Ascending aorta (tissue), 2 donors: ENCODE measurements at regions not wholly inside any gene's neighbourhood (a gene's known extent, or its start where the extent isn't known, plus 50 kb on each side); places are given as distances from the start of the nearest gene placed in this dataset.
"Not testable (repeated sequence)": the region's sequence is repeated elsewhere in the genome, so short reads cannot be mapped to it uniquely, and the experiment has no call there.

Source experiments
- DNase-seq, 2 donors: peaks; one replicate each; pipeline ENCODE4 v3.0.0-alpha.2; 2019; ENCODE audit warnings: low spot score in 2 of 2
- H3K27ac ChIP-seq, 2 donors: fragments of 200-600 bp; sonication (generic); one replicate each; pipeline ENCODE4 v1.5.1; 2016 to 2017; ENCODE audit warnings: mild to moderate bottlenecking in 1 of 2
- H3K27me3 ChIP-seq: fragments of 200-600 bp; sonication (generic); one replicate; pipeline ENCODE4 v1.5.1; 2017
- H3K36me3 ChIP-seq, 2 donors: fragments of 200-600 bp; sonication (generic); one replicate each; pipeline ENCODE4 v1.5.1; 2016
- H3K4me1 ChIP-seq, 2 donors: fragments of 200-600 bp; sonication (generic); one replicate each; pipeline ENCODE4 v1.5.1; 2016 to 2017; ENCODE audit warnings: mild to moderate bottlenecking in 1 of 2
- H3K4me3 ChIP-seq, 2 donors: fragments of 200-600 bp; sonication (generic); one replicate each; pipeline ENCODE4 v1.5.1; 2016 to 2017; ENCODE audit warnings: mild to moderate bottlenecking in 1 of 2
- H3K9me3 ChIP-seq, 2 donors: fragments of 200-600 bp; sonication (generic); one replicate each; pipeline ENCODE4 v1.5.1; 2016
- intact Hi-C: fragments of 100-400 bp; cut with DNase I; formaldehyde crosslinking; loops from one replicate; pipeline ENCODE4 v1.15.1; 2023
- TF ChIP-seq, protein P1 (sequence below), 3 experiments: fragments of 200-600 bp in 2 of 3; fragments of 450-650 bp in 1 of 3; sonication (generic) in 2 of 3; IDR thresholded peaks; one replicate each; pipeline ENCODE4 v1.5.1; 2016 to 2019; ENCODE audit warnings: antibody characterized with exemption in 3 of 3, mild to moderate bottlenecking in 1 of 3, moderate library complexity in 1 of 3

DNA sequence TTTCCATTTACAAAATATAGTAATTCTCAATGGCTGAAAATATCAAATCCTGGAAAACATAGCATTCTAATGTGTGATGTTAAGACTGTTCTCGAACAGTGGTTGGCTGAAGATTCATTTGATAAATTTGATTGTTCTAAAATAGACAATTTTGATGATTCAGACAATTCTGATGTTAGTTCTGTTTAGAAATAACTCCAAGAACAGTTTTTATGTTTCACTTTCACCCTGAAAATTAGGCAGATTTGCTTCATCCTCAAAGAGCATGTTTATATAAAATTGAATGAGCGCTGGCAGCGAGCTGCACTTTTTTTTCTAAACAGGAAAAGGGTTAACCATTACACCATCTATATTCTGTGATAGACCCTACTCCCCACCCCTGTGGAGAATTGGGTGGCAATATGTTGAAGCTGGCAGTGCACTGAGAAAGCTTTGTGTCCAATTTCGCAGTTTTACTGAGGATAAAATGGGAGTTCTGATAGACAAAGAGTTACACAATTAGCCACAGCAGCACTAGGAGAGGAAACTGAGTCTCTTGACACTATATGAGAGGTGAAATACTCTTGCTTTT, 69.6 kb upstream of the TMED7 start:
- H3K9me3 ChIP-seq = no peaks in the 10 kb centered on the region
- no peak for DNase-seq
- H3K27ac ChIP-seq = no peak overlapping the region
- H3K27me3 ChIP-seq = no peaks in the 10 kb centered on the region
- H3K36me3 ChIP-seq = no peaks in the 10 kb centered on the region
- intact Hi-C loops = no loop called here
- TF ChIP-seq, protein P1, sequence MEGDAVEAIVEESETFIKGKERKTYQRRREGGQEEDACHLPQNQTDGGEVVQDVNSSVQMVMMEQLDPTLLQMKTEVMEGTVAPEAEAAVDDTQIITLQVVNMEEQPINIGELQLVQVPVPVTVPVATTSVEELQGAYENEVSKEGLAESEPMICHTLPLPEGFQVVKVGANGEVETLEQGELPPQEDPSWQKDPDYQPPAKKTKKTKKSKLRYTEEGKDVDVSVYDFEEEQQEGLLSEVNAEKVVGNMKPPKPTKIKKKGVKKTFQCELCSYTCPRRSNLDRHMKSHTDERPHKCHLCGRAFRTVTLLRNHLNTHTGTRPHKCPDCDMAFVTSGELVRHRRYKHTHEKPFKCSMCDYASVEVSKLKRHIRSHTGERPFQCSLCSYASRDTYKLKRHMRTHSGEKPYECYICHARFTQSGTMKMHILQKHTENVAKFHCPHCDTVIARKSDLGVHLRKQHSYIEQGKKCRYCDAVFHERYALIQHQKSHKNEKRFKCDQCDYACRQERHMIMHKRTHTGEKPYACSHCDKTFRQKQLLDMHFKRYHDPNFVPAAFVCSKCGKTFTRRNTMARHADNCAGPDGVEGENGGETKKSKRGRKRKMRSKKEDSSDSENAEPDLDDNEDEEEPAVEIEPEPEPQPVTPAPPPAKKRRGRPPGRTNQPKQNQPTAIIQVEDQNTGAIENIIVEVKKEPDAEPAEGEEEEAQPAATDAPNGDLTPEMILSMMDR (IDR thresholded peaks at IDR 0.05) = no peak
- no peak overlapping the region for H3K4me3 ChIP-seq
- no peaks in the 10 kb centered on the region for H3K4me1 ChIP-seq

DNA sequence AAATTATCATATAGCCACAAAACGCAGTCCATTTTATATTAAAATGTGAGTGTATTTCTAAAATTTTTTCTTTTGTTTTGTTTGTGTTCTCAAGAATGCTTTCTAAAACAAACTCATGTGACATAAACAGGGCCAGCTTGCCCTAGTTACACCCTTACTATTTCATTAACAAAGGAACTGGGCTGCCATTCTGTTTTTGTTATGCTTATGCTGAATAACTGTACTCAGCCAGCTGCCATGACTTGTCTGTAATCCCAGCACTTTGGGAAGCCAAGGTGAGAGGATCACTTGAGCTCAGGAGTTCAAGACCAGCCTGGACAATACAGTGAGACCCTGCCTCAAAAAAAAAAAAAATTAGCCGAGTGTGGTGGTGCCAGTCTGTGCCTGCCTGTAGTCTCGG, 66.0 kb upstream of the TMED7 start:
- H3K27ac ChIP-seq, H3K4me3 ChIP-seq, intact Hi-C loops, H3K9me3 ChIP-seq, DNase-seq, H3K4me1 ChIP-seq, H3K36me3 ChIP-seq, H3K27me3 ChIP-seq: not testable (repeated sequence)

DNA sequence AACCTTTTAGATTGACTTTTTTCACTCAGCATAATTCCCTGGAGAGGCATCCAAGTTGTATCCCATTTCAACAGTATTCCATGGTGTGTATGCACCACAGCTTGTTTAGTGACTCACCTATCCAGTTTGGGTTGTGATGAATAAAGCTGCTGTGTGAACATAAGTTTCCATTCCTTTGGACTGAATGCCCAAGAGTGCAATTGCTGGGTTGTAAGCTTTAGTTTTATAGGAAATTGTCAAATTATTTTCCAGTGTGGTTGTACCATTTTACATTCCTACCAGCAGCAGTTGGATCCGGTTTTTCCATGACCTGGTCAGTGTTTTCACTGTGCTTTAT, 60.9 kb upstream of the TMED7 start:
- H3K4me3 ChIP-seq = no peak overlapping the region
- H3K27ac ChIP-seq = peak overlapping the region; percentile 7 to 66
- no peaks in the 10 kb centered on the region for H3K9me3 ChIP-seq
- peaks cover 0 to 13% of the 10 kb centered on the region in 2 donors for H3K4me1 ChIP-seq
- no peaks in the 10 kb centered on the region for H3K27me3 ChIP-seq
- intact Hi-C loops = loop anchor here (2.0 to 5.0 kb wide), 2 partner anchors 50 to 131 kb away; partner anchors contain the start of gene CDO1
- TF ChIP-seq, protein P1 (IDR thresholded peaks at IDR 0.05) = no peak
- DNase-seq = no peak
- H3K36me3 ChIP-seq = no peaks in the 10 kb centered on the region

DNA sequence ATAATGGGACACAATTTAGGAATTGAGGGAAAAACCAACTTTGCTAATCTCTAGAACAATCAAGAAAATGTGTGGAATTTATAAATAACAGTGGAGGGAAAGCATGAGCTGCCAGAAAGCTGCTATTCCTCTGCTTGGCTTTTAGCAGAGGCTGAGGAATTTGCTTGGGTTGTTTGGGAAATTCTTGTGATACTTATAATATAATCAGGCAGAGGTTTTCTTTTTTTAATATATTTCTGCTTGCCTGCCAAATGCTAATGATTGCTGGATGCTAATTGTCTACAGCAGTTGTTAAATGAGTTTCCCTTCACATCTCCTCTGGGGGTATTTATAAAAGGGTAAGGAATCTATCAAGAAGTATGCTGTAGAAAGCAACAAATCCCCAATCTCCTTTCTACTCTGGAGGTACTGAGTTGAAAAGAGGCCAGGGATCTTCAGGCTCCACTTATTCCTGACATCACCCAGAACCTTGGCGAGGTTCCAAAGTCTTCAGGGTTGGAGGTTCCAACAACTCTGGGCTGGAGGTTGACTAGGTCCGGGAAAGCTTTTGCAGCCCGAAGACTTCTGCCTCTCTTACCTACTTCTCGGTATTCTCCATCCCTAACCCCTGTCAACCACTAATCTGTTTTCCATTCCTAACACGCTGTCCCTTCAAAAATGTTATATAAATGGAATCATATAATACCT, 60.4 kb upstream of the TMED7 start:
- Histone ChIP-seq H3K9me3 (no peaks in the 10 kb centered on the region), H3K36me3 (no peaks in the 10 kb centered on the region), H3K4me1 (peaks cover 0 to 13% of the 10 kb centered on the region in 2 donors), H3K4me3 (no peak overlapping the region), H3K27ac (peak overlapping the region; percentile 46 to 66), H3K27me3 (no peaks in the 10 kb centered on the region)
- peak in 1 of 2 donors; percentile 69 for DNase-seq
- intact Hi-C loops = loop anchor here (2.0 to 5.0 kb wide), 2 partner anchors 51 to 131 kb away; partner anchors contain the start of gene CDO1
- TF ChIP-seq, protein P1 (IDR thresholded peaks at IDR 0.05) = no peak

- Histone ChIP-seq H3K4me3 (no peak overlapping the region), H3K27me3 (no peaks in the 10 kb centered on the region), H3K9me3 (no peaks in the 10 kb centered on the region), H3K36me3 (no peaks in the 10 kb centered on the region), H3K4me1 (peaks cover 0 to 13% of the 10 kb centered on the region in 2 donors), H3K27ac (no peak overlapping the region)
- intact Hi-C loops = loop anchor here (5.0 kb wide), 1 partner anchor 132 kb away; the partner anchor contains the start of gene CDO1
- TF ChIP-seq, protein P1 (IDR thresholded peaks at IDR 0.05) = no peak
- no peak for DNase-seq
Measured at GRCh38 chr5:115685490-115685889, 59.7 kb upstream of the TMED7 start.

- DNase-seq = no peak
- H3K9me3 ChIP-seq = no peaks in the 10 kb centered on the region
- intact Hi-C loops = loop anchor here (5.0 kb wide), 1 partner anchor 133 kb away; the partner anchor contains the start of gene CDO1
- H3K27me3 ChIP-seq = no peaks in the 10 kb centered on the region
- TF ChIP-seq, protein P1 (IDR thresholded peaks at IDR 0.05) = no peak
- H3K36me3 ChIP-seq = no peaks in the 10 kb centered on the region
- H3K4me3 ChIP-seq = no peak overlapping the region
- no peak overlapping the region for H3K27ac ChIP-seq
- peaks cover 0 to 13% of the 10 kb centered on the region in 2 donors for H3K4me1 ChIP-seq
Measured at GRCh38 chr5:115684513-115685037, 58.7 kb upstream of the TMED7 start.
